ENCODE measurements at regions not wholly inside any gene's neighbourhood (a gene's known extent, or its start where the extent isn't known, plus 50 kb on each side); places are given as distances from the start of the nearest gene placed in this dataset.

- Histone ChIP-seq H3K27me3 (no peaks in the 10 kb centered on the region), H3K27ac (no peak overlapping the region), H3K36me3 (replicated peaks in 1 of 2; ENCODE audit: insufficient read depth in 1 of 2, low read depth in 2 of 2) (no peaks in the 10 kb centered on the region), H3K9me3 (no peaks in the 10 kb centered on the region), H3K4me1 (peaks cover 8% of the 10 kb centered on the region), H3K4me3 (no peak overlapping the region)
- ATAC-seq: no peak
- 33 to 39% methylated on average over 1 of the region's 1 CpG for WGBS, 2 donors
- no peak for DNase-seq
- intact Hi-C loops (cut with DNase I): no loop called here
- TF ChIP-seq POLR2A (IDR thresholded peaks at IDR 0.05): no peak
These were observed 51.8 kb upstream of the FOXE1 start for GRCh38 chr9:97801180-97801579.

GRCh38 chr9:97802276-97802675 is 50.8 kb upstream of the FOXE1 start:
- no peak overlapping the region for H3K4me3 ChIP-seq
- DNase-seq (no peak), ATAC-seq (no peak)
- intact Hi-C loops (cut with DNase I): no loop called here
- 80 to 84% methylated on average over 5 to 6 of the region's 6 CpGs for WGBS, 2 donors
- H3K27me3 ChIP-seq: no peaks in the 10 kb centered on the region
- no peaks in the 10 kb centered on the region for H3K36me3 ChIP-seq (replicated peaks in 1 of 2; ENCODE audit: insufficient read depth in 1 of 2, low read depth in 2 of 2)
- no peak overlapping the region for H3K27ac ChIP-seq
- peaks cover 8% of the 10 kb centered on the region for H3K4me1 ChIP-seq
- TF ChIP-seq POLR2A (IDR thresholded peaks at IDR 0.05): no peak
- TF ChIP-seq CTCF (IDR thresholded peaks at IDR 0.05): no peak
- no peaks in the 10 kb centered on the region for H3K9me3 ChIP-seq

- intact Hi-C loops (cut with DNase I): no loop called here
- Histone ChIP-seq H3K27me3 (no peaks in the 10 kb centered on the region), H3K4me3 (peak overlapping the region; percentile 11 to 15), H3K36me3 (replicated peaks in 1 of 2; ENCODE audit: insufficient read depth in 1 of 2, low read depth in 2 of 2) (no peaks in the 10 kb centered on the region), H3K27ac (peak overlapping the region; percentile 29 to 85 (median 70)), H3K4me1 (peaks cover 8% of the 10 kb centered on the region), H3K9me3 (no peaks in the 10 kb centered on the region)
- ATAC-seq (peak; percentile 97), DNase-seq (peak; percentile 93 to 94 (median 94))
- WGBS, 2 donors: 2 to 4% methylated on average over 13 to 66 of the region's 75 CpGs
- TF ChIP-seq POLR2A (IDR thresholded peaks at IDR 0.05) (peak; percentile 21 to 67 (median 67)), CTCF (IDR thresholded peaks at IDR 0.05) (peak in 3 of 7 experiments; percentile 25 to 55 (median 51))
These were observed 49.6 kb upstream of the FOXE1 start for GRCh38 chr9:97803167-97804058.
